ENCODE measurements at regions not wholly inside any gene's neighbourhood (a gene's known extent, or its start where the extent isn't known, plus 50 kb on each side); places are given as distances from the start of the nearest gene placed in this dataset.

DNA sequence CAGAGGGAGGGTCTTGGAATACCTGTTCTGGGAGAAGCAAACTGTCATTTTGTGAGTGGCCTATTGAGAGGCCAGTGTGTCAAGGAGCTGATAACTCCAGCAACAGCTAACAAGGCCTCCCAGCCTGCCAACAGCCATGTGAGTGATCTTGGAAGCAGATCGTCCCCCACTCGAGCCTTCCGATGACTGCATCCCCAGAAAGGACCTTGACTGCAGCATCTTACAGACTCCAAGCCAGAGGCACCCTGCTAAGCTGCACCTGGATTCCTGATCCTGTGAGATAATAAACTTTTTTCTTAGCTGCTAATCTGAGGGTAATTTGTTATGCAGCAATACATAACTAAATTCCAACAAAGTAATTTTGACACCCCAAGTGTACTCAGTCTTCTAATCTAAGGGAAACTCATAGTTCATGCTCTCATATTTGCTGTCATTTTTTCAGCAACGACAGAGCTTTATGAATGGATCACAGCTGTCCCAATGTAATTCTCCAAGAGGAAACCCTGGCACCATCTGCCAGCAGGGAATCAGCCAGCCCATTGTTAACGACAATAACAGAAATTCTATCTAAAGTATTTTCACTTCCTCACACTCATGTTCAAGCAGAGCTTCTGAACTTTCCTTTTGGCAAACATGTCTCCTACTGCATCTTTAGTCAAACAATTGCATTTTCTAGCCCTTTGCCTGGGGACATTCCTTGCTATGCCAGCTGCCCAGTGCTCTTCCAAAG lies 470.2 kb upstream of the BTBD3 start:
- no peak overlapping the region for H3K27ac ChIP-seq (ENCODE audit: low read depth, low read length)
- no peak overlapping the region for H3K4me3 ChIP-seq (replicated peaks in 1 of 2; ENCODE audit: low read depth in 1 of 2, low read length in 2 of 2)
- H4K20me1 ChIP-seq (ENCODE audit: insufficient read depth) = no peaks in the 10 kb centered on the region
- no TSS peak for BruUV-seq (replicated peaks)
- no peaks in the 10 kb centered on the region for H3K79me2 ChIP-seq (ENCODE audit: insufficient read depth, low read length)
- H2AFZ ChIP-seq (ENCODE audit: low read depth, low read length, poor library complexity, severe bottlenecking) = no peak overlapping the region
- H3K9me2 ChIP-seq (ENCODE audit: insufficient read depth) = no peaks in the 10 kb centered on the region
- ChIA-PET CTCF (no interaction called here), RAD21 (ENCODE audit: low non-redundant PET in 1 of 2, low total read pairs in 2 of 2, uncharacterized antibody in 2 of 2, unreplicated experiment in 2 of 2) (no interaction called here), POLR2A (no interaction called here)
- ATAC-seq (no peak), DNase-seq (ENCODE audit: low read depth, low spot score) (no peak)
- H3K4me1 ChIP-seq (ENCODE audit: control insufficient read depth in 1 of 2, insufficient read depth in 2 of 2, low read length in 2 of 2) = peaks cover 12 to 13% of the 10 kb centered on the region in 2 experiments
- H3K4me2 ChIP-seq (ENCODE audit: low read length) = no peak overlapping the region
- TF ChIP-seq, protein P1, sequence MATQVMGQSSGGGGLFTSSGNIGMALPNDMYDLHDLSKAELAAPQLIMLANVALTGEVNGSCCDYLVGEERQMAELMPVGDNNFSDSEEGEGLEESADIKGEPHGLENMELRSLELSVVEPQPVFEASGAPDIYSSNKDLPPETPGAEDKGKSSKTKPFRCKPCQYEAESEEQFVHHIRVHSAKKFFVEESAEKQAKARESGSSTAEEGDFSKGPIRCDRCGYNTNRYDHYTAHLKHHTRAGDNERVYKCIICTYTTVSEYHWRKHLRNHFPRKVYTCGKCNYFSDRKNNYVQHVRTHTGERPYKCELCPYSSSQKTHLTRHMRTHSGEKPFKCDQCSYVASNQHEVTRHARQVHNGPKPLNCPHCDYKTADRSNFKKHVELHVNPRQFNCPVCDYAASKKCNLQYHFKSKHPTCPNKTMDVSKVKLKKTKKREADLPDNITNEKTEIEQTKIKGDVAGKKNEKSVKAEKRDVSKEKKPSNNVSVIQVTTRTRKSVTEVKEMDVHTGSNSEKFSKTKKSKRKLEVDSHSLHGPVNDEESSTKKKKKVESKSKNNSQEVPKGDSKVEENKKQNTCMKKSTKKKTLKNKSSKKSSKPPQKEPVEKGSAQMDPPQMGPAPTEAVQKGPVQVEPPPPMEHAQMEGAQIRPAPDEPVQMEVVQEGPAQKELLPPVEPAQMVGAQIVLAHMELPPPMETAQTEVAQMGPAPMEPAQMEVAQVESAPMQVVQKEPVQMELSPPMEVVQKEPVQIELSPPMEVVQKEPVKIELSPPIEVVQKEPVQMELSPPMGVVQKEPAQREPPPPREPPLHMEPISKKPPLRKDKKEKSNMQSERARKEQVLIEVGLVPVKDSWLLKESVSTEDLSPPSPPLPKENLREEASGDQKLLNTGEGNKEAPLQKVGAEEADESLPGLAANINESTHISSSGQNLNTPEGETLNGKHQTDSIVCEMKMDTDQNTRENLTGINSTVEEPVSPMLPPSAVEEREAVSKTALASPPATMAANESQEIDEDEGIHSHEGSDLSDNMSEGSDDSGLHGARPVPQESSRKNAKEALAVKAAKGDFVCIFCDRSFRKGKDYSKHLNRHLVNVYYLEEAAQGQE (IDR thresholded peaks at IDR 0.05; ENCODE audit: low read depth) = no peak
- TF ChIP-seq MAX (IDR thresholded peaks at IDR 0.05) = no peak
- TF ChIP-seq JUND (IDR thresholded peaks at IDR 0.05) = no peak
- TF ChIP-seq, protein P2, sequence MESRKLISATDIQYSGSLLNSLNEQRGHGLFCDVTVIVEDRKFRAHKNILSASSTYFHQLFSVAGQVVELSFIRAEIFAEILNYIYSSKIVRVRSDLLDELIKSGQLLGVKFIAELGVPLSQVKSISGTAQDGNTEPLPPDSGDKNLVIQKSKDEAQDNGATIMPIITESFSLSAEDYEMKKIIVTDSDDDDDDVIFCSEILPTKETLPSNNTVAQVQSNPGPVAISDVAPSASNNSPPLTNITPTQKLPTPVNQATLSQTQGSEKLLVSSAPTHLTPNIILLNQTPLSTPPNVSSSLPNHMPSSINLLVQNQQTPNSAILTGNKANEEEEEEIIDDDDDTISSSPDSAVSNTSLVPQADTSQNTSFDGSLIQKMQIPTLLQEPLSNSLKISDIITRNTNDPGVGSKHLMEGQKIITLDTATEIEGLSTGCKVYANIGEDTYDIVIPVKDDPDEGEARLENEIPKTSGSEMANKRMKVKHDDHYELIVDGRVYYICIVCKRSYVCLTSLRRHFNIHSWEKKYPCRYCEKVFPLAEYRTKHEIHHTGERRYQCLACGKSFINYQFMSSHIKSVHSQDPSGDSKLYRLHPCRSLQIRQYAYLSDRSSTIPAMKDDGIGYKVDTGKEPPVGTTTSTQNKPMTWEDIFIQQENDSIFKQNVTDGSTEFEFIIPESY (IDR thresholded peaks at IDR 0.05; ENCODE audit: extremely low read depth, insufficient replicate concordance, low read length) = no peak
- no peak for TF ChIP-seq EZH2phosphoT487 (IDR thresholded peaks at IDR 0.05; ENCODE audit: borderline replicate concordance)
- no peak for TF ChIP-seq POLR2A (IDR thresholded peaks at IDR 0.05; ENCODE audit: borderline replicate concordance, extremely low read depth, insufficient read depth, insufficient read length)
- TF ChIP-seq RAD21 (IDR thresholded peaks at IDR 0.05; ENCODE audit: low read depth) = no peak
- TF ChIP-seq POLR2AphosphoS5 (IDR thresholded peaks at IDR 0.05; ENCODE audit: low read depth, low read length) = no peak
- no peak for TF ChIP-seq ZFX (IDR thresholded peaks at IDR 0.05)
- no peak for TF ChIP-seq ZNF274 (IDR thresholded peaks at IDR 0.05; ENCODE audit: low read depth, low read length)
- no peak for TF ChIP-seq FOSL1 (IDR thresholded peaks at IDR 0.05; ENCODE audit: low read depth)
- no peak for TF ChIP-seq EGR1 (IDR thresholded peaks at IDR 0.05; ENCODE audit: low read depth)
- TF ChIP-seq YY1 (IDR thresholded peaks at IDR 0.05; ENCODE audit: extremely low read depth, insufficient replicate concordance, low read depth, low read length) = no peak
- no peak for TF ChIP-seq SP1 (IDR thresholded peaks at IDR 0.05; ENCODE audit: low read depth)
- no peak for TF ChIP-seq CEBPB (IDR thresholded peaks at IDR 0.05; ENCODE audit: low read depth)
- no peak for TF ChIP-seq SRF (IDR thresholded peaks at IDR 0.05; ENCODE audit: low read depth)
- TF ChIP-seq EZH2 (IDR thresholded peaks at IDR 0.05) = no peak
- TF ChIP-seq ELF1 (IDR thresholded peaks at IDR 0.05; ENCODE audit: borderline replicate concordance, low read depth) = no peak
- TF ChIP-seq, protein P3, sequence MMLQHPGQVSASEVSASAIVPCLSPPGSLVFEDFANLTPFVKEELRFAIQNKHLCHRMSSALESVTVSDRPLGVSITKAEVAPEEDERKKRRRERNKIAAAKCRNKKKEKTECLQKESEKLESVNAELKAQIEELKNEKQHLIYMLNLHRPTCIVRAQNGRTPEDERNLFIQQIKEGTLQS (IDR thresholded peaks at IDR 0.05) = no peak
- no peak for TF ChIP-seq CBX3 (IDR thresholded peaks at IDR 0.05; ENCODE audit: low read depth)
- no peaks in the 10 kb centered on the region for H3K9me3 ChIP-seq (ENCODE audit: control insufficient read depth in 1 of 2, insufficient read depth in 1 of 2, low read depth in 1 of 2, low read length in 2 of 2)
- intact Hi-C loops (cut with micrococcal nuclease) = no loop called here
- H3K27me3 ChIP-seq (ENCODE audit: insufficient read depth, low read length) = no peaks in the 10 kb centered on the region
- no peaks in the 10 kb centered on the region for H3K36me3 ChIP-seq (ENCODE audit: control insufficient read depth in 1 of 2, insufficient read depth in 2 of 2, low read length in 2 of 2)
- no peak overlapping the region for H3K9ac ChIP-seq (ENCODE audit: low read length)
